GM21528 (cell line): ENCODE measurements at regions not wholly inside any gene's neighbourhood (a gene's known extent, or its start where the extent isn't known, plus 50 kb on each side); places are given as distances from the start of the nearest gene placed in this dataset.

Experiments used
- ATAC-seq: cut with Tn5 transposase; IDR thresholded peaks from one replicate; pipeline ENCODE4 v1.9.1; 2021; ENCODE audit warnings: mild to moderate bottlenecking, moderate library complexity; ENCODE audit not compliant: unreplicated experiment, low FRiP score

DNA sequence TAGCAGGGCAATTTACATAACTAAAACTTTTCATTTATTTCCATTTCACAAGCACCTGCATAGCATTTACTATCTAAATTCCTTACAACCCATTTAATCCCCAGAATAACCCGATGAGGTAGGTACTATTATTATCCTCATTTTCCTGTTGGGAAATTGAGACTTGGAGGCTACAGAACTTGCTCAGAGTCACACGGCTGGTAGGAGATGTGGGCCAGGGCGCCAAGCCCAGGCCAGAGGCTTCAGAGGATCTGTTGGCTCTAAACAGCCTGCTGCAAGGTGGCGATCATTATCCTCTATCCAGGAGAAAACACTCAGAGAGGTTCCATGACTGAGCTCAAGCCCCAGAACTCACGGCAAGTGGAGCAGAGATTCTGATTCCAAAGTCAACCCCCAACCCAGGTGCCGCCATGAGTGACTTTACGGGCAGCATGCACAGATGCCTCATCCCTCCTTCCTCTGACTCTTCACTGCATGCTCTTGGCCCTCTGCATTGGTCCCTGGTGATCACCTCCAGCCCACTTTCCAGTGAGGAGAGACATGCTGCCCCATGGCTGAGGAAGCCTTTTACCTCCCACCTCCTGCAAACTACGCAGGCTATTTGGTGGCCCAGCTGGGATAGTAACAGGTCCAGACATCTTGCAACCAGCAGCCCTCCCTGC, 168.4 kb upstream of the FSTL4 start:
- ATAC-seq, result no peak

DNA sequence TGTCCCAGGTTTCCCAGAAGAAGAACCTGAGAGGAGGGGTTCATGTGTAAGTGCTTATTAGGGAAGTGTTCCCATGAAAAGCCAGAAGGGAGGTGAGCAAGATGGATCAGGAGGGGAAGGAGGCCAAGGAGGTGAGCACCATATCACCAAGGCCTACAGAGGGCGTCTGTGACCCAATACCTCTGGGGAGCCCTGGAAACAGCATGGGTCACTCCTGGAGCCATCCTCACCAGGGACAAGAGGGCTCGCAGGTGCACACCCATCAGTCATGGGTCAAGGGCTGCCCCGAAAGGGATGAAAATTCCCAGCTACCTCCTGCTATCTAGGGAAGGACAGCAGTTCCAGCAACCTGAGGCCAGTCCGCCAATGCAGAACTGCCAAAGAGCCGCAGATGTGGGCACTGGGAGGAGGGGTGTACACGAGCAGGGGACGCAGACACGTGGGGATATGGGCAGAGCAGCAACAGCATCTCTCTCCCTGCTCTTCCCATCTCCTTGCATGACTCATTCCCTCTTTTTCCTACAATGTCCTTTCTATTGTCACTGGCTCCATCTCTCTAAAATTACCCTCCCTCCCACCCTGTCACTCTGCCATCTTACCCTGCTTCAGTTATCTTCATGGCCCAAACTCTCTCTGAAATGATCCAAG, 167.6 kb upstream of the FSTL4 start:
- ATAC-seq, result no peak

DNA sequence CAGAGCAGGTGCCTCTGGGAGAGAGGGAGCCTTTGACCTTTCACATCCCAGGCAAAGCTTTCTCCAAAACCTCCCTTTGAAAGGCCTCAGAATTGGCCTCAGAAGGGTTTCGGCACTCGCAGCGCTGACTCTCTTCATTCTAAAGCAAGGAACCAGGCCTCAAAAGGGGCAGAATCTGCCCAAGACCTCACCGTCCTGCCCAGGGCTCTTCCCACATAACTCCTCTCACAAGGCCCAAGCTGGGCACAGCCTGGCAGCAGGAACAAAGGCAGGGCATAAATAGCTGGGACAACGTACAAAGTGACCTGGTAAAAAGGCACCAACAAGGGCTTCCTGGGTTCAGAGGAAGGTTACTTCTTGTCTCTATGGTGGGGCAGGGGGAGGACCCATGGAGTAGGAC, 166.3 kb upstream of the FSTL4 start:
- no peak for ATAC-seq

DNA sequence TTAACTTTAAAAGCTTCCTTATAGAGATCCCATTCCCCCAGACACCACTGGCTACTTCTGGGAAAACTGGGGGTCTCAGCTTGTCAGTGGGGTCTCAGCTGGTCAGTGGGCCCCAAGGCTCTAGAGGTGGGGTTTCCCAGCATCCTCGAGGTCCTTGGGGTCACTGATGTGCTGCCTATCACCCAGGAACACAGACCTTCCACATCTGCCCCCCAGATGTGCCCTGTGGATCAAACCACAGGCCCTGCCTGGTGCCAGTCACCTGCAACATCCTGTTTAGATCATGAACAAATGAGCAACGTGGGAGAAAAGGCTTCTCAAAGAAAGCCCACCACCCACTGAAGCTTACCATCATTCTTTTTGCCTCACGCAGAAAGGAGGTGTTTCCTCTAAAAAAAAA, 165.6 kb upstream of the FSTL4 start:
- no peak for ATAC-seq

DNA sequence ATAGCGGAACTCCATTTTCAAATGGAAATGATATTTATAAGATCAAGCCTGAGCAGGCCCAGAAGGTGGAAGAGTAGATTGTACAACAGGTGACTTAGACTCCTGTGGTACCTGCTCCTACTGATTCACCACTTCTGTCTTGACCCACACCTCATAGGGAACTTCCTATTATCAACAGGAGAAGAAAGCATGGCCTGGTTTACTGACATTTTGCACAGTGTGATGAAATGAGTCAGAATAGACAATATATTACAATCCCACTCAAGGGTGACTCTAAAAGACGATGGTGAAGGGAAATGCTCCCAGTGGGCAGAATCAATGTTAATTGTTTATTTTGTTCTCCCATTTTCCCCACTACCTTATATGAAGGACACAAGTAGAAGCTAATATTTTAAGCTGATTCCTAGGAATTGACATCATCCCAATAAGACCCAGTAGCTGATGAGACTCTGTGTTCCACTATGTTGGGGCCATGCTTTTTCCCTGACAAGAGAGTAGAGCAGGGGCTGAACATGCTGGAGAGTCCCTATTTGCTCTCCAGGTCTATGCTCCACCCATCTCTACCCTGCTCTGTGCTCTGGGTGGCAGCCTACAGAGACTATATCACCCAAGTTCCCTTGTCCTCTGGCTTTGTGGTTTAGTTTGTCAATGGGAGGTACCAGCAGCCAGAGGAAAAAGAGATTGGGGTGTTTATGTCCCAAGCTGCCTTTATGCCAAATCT, 163.4 kb upstream of the FSTL4 start:
- ATAC-seq, result no peak

DNA sequence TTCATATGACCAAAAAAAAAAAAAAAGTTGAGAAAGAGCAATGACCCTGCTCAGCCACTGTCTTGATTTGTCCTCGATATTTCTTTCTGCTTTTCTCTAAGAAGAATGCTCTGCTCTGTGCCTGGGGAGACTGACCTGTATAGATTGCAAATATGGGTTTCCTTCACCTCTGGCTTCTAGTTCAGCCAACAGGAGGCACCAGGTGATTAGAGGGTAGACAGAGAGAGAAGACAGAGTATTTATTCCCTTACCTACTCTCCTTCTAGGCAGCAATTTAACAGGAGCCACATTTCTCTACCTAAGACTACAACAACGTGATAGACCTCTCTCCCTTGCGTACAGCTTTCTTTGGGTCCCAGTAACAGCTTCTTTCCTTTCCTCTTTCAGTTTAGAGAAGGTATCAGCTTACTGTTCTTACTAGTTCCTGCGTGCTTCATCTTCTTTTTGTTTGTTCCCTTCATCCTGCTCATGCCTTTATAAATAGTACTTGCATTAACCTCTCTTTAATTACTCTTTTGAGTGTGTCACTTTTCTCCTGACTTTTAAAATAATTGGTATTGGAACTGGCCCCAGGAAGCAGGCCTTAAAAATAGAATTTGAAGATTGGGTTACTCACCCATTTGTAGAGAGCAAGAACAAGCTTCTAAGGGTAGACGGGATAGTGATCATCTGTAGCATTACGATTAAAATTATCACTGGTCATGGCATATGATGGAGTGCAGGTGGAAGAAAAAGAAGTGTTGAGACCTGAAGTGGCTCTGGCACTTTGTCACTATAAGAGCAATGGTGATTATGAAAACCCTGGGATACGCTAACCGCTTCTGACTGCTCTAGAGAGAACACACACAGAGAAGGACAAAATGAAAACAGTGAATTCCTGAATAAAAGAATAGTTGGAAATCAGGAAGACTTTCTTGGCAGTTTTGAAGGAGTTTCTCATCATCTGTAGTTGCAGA, 161.2 kb upstream of the FSTL4 start:
- ATAC-seq, result no peak

DNA sequence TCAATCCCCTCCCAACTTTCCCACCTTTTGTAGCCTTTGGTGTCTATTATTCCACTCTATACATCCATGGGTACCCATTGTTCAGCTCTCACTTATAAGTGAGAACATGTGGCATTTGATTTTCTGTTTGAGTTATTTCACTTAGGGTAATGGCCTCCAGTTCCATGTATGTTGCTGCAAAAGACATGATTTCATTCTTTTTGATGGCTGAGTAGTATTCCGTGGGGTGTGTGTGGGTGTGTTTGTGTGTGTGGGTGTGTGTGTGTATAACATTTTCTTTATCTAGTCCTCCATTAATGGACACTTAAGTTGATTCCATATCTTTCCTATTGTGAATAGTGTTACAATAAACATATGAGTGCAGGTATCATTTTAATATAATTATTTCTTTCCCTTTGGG, 157.5 kb upstream of the FSTL4 start:
- ATAC-seq, result no peak

DNA sequence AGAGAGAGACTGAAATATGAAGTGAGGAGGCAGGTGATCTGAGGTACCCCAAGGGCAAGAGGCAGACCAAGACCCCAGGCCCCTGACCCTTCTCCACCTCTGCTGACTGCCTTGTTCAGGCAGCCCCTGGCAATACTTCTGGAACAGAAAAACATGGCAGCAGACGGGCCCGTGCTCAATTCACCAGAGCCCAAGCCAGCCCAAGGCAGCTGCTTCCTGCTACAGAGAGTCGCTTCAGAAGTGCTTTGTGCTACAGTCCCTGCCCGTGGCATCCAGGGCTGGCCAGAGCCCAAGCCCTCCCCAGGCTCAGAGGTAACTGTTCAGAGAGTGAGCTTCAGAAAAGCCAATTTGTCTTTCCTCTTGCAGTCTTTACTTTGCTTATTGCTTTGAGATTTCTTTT, 151.4 kb upstream of the FSTL4 start:
- ATAC-seq, result no peak

DNA sequence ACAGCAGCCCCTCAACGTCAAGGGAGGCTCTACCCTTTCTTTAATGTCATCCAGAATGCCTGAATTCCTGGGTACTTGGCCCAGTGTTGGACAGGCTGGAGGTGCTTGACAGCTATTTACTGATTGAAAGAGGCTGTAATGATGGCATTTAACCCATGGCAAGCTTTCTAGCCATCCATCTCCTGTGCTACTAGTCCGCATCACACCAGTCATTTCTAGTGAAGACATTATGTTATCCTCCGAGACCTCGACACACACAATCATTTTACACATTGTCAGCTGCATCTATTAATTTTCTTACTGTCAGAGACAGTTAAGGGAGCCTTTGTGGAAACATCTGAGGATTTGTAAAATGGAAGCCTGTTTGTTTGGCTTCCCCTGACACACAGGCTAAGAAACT, 149.3 kb upstream of the FSTL4 start:
- ATAC-seq, result no peak

DNA sequence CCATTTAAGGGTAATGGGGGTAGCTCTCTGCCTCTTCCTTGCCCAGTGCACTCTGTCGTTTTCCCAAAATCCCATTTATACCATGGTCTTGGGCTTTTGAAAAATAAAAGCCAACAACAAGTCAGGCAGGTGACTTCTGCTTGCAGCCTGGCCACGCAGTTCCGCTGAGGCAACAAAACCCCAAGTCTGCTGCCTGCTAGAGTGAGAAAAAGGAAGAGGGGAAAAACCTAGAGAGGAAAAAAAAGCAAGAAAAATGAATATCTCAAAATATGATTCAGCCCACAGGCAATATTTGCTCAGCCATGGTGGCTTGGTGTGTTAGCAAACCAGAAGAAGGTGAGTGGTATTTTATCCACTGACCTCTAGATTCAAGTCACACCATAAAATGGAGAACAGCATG, 148.2 kb upstream of the FSTL4 start:
- ATAC-seq, result no peak

DNA sequence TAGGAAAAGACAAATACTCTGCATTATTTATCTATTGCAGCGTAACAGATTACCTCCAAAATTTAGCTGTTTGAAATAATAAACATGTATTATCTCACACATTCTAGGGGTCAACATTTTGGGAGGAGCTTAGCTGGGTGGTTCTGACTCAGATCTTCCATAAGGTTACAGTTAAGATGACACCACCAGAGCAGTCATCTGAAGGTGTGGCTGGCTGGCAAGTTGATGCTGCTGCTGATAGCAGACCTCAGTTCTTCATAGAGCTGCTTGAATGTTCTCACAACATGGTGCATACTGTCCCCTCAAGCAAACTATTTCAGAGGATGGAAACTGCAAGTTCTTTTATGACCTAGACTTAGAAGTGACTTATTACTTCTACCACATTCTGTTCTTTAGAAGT, 146.3 kb upstream of the FSTL4 start:
- ATAC-seq, result no peak

DNA sequence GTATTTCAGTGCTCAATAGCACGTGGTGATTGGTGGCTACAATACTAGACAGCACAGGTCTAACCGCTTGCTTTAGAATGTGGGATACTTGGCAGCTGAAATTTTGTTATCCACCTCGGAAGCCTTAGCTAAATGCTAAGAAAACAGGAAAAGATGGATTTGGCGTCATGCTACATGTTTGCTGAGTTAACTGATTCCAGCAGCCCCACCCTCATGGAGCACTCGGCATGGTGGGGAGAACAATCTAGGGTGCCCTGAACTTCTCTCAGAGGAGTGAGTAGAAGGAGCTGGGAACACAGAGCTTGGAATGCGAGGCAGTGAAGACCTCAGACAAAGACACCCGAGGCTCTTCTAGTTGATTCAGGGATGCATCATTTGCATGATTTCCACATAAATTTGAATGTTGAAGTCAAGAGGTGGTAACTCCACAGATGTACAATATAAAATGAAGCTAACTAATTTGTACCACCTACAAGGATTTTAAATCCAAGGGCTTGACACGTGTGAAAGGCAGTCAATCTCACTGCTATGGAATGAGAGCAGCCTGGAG, 145.1 kb upstream of the FSTL4 start:
- ATAC-seq, result no peak

DNA sequence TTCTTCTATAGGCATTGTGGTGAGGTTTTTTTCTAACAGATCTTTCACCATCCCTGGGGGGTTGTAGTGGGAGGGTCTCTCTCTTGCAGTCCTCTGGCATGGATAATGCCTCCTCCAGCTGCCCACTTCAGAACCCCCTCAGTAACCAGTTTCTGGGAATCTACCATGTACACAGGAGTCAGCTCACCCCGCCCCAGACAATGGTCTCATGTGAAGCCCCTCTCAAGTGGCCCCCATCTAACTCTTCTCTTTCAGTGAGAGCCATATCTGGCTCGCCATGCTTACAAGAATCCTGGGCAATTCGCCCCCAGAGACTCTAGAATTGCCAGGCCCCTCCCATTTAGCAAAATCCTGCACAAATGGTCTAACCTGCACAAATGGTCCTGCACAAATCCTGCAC, 144.4 kb upstream of the FSTL4 start:
- ATAC-seq, result no peak

DNA sequence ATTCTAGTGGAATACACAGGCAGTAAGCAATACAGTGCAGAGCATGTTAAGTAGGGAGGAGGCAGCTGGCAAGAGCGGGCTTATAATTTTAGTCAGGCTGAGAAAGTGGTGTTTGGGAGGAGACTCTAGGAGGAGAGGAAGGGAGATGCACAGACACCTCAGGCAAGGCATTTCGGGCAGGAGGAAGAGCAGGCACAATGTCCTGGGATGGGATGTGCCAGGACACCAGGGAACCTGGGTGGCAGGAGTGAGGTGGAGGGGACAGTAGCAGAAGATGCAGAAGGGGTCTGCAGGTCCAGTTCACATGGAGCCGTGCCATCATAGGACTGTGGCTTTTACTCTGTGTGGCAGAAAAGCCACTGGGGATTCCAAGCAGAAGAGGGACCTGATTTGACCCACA, 143.7 kb upstream of the FSTL4 start:
- no peak for ATAC-seq

DNA sequence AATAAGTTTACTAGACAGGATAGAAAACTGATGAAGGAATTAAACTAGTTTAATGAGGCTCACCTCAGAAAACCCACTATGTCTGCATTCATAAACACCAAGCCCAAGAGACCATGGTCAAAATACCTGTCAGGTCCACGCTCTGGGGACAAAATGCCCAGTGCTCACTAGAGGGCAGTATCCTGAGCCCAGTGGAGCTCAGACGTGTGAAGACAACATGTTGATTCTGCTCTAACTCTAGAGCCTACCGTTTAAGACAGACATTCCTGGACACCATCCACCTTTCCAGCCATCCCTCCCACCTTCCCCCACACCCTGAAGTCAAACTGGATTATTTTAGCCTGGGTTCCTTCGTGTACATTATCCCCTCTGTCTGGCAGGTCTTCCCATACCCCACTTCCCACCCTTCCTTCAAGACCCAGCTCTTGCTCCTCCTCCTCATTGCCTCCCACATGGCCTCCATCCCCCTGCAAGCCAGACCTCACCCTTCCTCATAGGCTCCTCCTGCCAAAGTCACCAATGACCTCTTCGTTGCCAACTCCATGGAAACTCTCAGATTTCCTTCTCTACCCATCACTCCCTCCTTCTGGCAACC, 142.3 kb upstream of the FSTL4 start:
- no peak for ATAC-seq

DNA sequence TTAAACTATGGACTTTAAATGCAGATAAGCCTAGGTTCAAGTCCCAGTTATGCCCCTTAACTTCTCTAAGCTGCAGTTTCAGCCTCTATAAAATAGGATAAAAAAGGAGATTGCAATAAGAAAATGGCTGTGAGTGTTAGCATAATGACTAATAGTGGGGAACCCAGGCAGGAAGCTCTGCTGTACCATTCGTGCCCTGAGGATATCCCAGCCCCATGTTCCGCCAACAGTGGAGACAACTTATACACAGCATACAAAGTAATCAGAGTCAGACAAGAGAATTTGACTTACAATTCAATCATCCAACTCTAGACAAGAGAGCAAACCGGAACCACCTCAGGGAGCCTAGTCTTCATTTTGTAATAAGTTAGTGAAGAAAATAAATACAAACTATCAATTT, 141.5 kb upstream of the FSTL4 start:
- ATAC-seq, result no peak

DNA sequence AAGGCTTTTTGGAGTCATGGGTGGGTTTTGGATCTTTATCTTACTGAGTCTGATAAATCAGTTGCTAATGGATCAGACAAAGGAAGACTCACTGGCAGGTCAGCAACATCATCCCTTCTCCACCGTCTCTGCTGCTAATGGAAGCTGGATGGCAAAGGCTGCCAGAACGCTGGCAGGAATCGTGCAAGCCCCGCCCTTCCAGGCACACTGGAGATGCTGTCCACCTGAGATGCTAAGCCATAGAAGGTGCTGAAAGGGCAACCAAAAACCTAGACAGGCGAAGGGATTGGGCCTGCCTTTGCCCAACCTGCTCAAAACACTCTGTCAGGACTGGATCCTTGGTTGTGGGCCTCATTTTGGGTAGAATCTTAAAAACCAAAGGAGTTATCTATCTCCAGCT, 139.5 kb upstream of the FSTL4 start:
- ATAC-seq, result no peak

DNA sequence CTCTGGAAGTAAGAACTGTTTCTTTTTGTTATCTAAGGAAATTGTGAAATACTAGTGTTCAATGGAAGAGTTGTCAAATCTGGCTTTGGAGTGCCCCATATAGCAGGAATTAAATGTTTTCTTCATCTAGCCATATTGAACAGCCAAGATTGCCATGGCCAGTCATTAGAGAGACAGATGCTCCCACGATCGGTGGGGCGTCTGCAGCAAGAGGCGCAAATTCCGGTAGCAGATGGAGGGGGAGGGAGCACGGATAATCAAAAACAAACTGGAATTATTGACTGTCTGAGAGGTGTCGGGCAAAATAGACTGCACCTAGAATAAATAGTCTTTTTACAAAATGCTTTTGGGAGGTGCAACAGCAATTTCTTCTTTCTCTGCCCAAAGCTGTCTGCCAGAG, 139.1 kb upstream of the FSTL4 start:
- ATAC-seq, result no peak

DNA sequence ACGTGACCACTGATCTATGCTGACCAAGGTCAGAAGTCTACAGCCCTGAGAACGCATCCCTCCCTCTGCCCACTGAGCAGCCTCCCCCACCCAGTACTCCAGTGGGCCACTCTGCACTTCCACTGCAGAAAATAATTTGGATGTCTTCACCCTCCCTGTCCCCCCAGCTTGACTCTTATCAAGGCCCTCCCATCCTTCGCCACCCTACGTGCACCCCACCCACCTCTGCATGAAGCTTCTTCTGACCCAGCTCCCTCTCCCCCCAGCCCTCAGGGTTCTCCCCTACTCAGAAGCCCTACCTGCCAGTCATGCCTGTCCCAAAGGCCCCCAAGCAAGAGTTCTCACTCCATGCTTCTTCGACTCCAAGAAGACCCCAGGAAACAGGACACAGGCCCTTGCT, 138.5 kb upstream of the FSTL4 start:
- ATAC-seq, result no peak

DNA sequence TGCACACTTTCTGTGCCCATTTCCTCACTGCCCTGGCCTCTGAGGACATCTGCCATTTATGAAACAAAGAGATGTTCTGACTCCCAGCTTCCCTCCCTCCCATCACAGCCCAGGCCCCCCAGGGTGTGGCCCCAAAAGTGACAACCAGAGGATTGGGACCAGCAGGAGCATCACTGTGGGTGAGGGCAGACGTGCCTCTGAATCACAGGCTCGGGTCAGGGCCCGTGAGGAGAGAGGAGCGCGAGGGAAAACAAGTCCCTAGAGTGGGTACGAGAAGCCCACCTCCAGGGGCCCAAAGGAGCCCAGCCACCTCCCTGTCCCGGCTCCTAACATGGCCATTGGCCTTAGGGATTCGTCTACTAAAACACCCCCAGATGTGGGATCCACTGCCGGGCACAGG, 138.0 kb upstream of the FSTL4 start:
- ATAC-seq, result no peak
